ENCODE measurements at regions not wholly inside any gene's neighbourhood (a gene's known extent, or its start where the extent isn't known, plus 50 kb on each side); places are given as distances from the start of the nearest gene placed in this dataset.

DNA sequence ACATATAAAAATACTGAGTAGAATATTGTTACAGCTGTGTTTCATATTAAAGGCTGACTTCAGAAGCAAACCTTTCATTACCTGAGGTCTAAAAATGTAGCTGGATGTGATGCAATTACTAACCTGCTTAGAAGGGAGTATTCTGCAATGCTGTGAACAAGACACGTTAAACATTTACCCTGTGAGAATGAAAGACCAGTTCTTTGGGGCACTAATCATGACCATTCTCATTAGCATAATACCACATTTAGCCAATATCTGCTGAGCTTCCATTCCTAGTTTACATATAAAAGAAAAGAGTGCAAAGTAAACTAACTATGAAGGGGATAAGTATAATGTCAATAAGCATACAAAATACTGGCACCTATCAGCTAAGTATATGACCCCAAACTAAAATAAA is 784.0 kb upstream of the KLHL29 start:
- TF ChIP-seq POLR2A (IDR thresholded peaks at IDR 0.05): no peak
- no peak for TF ChIP-seq CTCF (IDR thresholded peaks at IDR 0.05)

Data from ovary (tissue), 3 donors.